ENCODE measurements at regions not wholly inside any gene's neighbourhood (a gene's known extent, or its start where the extent isn't known, plus 50 kb on each side); places are given as distances from the start of the nearest gene placed in this dataset.

DNA sequence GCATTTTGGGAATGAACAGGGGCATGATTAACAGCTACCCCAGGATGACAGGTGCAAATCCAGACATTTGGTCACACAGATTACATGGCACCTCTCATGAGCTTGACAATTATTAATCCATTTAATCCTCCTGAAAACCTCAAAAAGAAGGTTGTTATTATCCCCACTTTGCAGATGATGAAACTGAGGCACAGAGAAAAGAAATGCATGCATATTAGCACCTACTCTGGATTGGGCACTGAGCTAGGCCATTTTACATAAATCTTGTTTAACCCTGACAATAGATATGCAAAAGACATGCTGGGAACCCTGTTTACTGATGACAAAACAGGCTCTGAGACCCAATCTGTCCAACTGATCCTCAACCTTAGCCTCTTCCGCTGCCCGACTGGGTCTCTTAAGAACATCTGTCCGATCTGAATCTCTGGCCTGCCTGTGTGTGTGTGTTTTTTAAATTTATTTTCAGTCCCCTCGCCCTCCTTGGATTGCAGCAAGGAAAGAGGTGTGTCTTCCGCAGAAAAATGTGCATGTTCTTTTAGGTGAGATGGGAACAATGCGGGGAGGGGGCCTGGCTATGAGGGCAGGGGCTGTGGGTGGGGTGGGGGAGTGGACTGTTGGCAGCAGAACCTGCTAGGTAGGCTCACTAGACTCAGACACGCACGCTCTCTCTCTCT is 162.5 kb downstream of the WNT7A start:
- no peak for DNase-seq
- no peak overlapping the region for H3K27ac ChIP-seq
- H3K4me3 ChIP-seq = no peak overlapping the region
- no peaks in the 10 kb centered on the region for H3K27me3 ChIP-seq
- TF ChIP-seq POLR2A (IDR thresholded peaks at IDR 0.05) = no peak
- TF ChIP-seq, protein P1, sequence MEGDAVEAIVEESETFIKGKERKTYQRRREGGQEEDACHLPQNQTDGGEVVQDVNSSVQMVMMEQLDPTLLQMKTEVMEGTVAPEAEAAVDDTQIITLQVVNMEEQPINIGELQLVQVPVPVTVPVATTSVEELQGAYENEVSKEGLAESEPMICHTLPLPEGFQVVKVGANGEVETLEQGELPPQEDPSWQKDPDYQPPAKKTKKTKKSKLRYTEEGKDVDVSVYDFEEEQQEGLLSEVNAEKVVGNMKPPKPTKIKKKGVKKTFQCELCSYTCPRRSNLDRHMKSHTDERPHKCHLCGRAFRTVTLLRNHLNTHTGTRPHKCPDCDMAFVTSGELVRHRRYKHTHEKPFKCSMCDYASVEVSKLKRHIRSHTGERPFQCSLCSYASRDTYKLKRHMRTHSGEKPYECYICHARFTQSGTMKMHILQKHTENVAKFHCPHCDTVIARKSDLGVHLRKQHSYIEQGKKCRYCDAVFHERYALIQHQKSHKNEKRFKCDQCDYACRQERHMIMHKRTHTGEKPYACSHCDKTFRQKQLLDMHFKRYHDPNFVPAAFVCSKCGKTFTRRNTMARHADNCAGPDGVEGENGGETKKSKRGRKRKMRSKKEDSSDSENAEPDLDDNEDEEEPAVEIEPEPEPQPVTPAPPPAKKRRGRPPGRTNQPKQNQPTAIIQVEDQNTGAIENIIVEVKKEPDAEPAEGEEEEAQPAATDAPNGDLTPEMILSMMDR (IDR thresholded peaks at IDR 0.05) = no peak
- 51% methylated on average over 6 of the region's 8 CpGs for WGBS (ENCODE audit: insufficient coverage, low coverage, low lambda C conversion rate, missing lambda C conversion rate)
- intact Hi-C loops (cut with DNase I) = no loop called here
- H3K36me3 ChIP-seq = no peaks in the 10 kb centered on the region
- no peaks in the 10 kb centered on the region for H3K9me3 ChIP-seq
- no peak for ATAC-seq
- H3K4me1 ChIP-seq = no peaks in the 10 kb centered on the region

DNA sequence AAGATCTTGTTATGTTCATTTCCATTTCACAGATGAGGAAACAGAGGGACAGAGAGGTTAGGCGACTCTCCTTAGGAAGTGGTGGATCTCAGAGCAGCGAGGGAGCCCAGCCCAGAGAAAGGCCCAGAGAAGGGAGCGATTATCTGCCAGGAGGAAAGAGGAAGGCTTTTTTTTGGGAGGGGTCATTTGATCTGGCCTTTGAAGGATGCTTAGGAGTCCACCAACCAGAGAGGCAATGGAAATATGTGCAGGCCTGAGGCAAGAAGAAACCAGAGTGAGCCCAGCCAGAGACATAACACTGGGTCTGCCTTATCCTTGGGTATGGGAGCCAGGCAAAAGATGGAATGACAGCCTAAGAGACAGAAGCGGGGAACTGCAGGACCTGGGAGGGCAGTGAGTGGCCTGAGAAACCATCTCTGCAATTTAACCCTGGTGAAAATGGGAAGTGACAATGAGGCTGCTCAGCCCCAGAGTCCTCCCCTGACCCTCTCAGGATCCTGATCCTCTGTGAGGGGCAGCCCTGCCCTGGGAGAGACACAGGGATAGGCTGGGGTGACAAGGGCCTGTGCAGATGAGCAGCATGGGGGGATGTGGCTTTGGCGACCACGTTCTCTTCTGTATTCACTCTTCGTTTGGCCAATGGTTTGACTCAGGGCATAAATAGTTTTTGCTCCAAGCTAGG is 163.2 kb downstream of the WNT7A start:
- WGBS (ENCODE audit: insufficient coverage, low coverage, low lambda C conversion rate, missing lambda C conversion rate) = 91% methylated on average over 4 of the region's 7 CpGs
- Histone ChIP-seq H3K4me1 (no peaks in the 10 kb centered on the region), H3K9me3 (no peaks in the 10 kb centered on the region), H3K27me3 (no peaks in the 10 kb centered on the region), H3K36me3 (no peaks in the 10 kb centered on the region), H3K27ac (no peak overlapping the region), H3K4me3 (no peak overlapping the region)
- no peak for ATAC-seq
- intact Hi-C loops (cut with DNase I) = no loop called here
- peak in 2 of 3 donors; percentile 23 to 29 for DNase-seq
- TF ChIP-seq POLR2A (IDR thresholded peaks at IDR 0.05) = no peak
- TF ChIP-seq, protein P1 (IDR thresholded peaks at IDR 0.05) = no peak

DNA sequence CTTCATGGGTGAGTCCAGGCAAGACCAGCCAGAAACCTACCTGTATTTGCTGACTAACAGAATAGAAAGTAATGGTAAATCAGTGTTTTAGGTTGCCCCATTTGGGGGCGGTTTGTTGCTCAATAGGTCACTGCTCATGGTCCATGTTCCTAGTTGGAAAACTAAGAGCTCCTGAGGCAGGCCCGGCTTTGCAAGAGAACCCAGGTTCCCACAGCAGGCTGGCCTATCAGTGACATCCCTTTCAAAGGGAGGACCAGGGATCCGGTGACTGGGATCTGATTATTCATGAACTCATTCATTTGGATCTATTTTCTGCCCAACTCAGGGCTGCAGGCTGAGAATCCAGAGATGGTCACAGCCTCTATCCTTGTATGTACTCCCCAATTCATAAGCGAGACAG is 163.9 kb downstream of the WNT7A start:
- Histone ChIP-seq H3K4me3 (no peak overlapping the region), H3K9me3 (no peaks in the 10 kb centered on the region), H3K27me3 (no peaks in the 10 kb centered on the region), H3K27ac (no peak overlapping the region), H3K4me1 (no peaks in the 10 kb centered on the region), H3K36me3 (no peaks in the 10 kb centered on the region)
- WGBS (ENCODE audit: insufficient coverage, low coverage, low lambda C conversion rate, missing lambda C conversion rate) = 80% methylated on average over 2 of the region's 4 CpGs
- ATAC-seq (no peak), DNase-seq (peak in 1 of 3 donors; percentile 5)
- TF ChIP-seq, protein P1 (IDR thresholded peaks at IDR 0.05) = no peak
- intact Hi-C loops (cut with DNase I) = no loop called here

DNA sequence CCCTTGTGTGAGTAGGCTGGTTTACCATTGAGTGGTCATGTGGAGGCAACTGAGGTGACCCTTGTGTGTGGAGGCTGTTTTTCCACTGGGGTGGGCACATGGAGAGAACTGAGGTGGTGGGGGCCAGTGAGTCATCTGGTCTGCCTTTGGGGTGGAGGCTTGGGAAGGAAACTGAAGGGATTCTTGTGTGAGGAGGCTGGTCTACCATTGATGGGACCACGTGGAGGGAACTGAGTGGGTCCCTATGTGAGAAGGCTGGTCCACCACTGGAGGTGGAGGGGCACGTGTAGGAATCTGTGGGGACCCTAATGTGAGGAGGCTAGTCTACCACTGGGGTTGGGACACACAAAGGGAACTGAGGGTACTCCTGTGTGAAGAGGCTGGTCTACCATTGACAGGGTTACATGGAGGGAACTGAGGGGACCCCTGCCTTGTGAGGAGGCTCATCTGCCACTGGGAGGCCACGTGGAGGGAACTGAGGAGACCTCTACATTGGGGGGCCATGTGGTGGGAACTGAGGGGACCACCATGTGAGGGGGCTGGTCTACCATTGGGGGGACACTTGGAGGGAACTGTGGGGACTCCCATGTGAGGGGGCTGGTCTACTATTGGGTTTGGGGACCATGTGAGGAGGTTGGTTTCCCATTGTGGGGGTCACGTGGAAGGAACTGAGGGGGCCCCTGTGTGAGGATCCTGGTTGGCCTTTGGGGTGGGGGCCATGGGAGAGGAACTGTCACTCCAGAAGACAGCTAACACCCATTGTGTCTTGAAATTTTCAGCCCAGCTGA is 164.5 kb downstream of the WNT7A start:
- H3K4me3 ChIP-seq = no peak overlapping the region
- DNase-seq = peak; percentile 3 to 26 (median 14)
- ATAC-seq = no peak
- H3K4me1 ChIP-seq = no peaks in the 10 kb centered on the region
- no peaks in the 10 kb centered on the region for H3K9me3 ChIP-seq
- no peaks in the 10 kb centered on the region for H3K27me3 ChIP-seq
- TF ChIP-seq, protein P1 (IDR thresholded peaks at IDR 0.05) = no peak
- no peak for TF ChIP-seq POLR2A (IDR thresholded peaks at IDR 0.05)
- intact Hi-C loops (cut with DNase I) = no loop called here
- H3K36me3 ChIP-seq = no peaks in the 10 kb centered on the region
- no peak overlapping the region for H3K27ac ChIP-seq
- WGBS (ENCODE audit: insufficient coverage, low coverage, low lambda C conversion rate, missing lambda C conversion rate) = 75% methylated on average over 2 of the region's 4 CpGs
